ENCODE measurements at regions not wholly inside any gene's neighbourhood (a gene's known extent, or its start where the extent isn't known, plus 50 kb on each side); places are given as distances from the start of the nearest gene placed in this dataset.

DNA sequence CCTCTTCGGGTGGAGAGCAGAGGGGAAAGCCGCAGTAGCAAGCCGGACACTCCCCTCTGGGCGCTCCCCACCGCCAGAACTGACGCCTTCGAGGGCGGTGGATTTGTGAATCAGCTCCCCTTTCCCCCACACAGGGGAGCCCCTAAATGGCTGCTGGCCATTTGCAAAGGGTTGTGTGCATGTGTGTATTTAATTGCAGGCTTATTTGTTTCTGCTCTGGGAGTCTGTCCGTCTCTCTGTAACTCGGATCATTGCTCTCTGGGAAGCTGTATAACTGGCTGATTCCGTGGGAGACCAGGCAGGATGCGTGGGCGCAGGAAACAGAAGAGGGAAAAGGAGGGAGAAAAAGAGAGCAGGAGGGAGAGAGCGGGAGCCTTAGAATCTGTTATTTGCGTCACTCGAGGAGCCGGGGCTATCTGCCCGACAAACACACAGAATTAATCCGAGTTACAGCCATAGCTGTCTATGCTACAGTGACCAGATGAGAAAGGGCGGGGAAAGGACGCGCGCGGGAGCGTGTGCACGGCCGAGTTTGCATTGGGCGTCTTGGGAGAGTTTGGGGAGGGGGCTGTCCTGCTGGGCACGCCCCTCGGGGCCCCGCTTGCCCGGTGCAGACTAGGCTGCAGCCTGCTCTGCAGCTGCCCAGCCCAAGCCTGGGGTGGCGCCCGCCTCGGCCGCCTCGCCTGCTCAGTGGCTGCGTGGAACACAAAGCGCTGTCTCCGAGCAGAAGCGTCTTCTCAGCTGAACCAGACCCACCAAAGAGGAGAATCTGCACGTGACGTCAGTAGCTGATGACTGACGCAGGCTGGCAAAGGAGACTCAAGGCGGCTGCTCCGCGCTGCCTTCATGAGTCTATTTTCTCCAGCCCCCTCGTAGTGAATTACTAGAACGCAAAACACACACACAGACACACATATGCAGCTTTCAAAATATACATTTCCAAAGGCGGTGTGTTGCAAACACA, 105.3 kb upstream of the HSD17B12 start:
- intact Hi-C loops (cut with DNase I) = loop anchor here (10.0 kb wide), 1 partner anchor 240 kb away; no protein-coding TSS in a partner anchor

DNA sequence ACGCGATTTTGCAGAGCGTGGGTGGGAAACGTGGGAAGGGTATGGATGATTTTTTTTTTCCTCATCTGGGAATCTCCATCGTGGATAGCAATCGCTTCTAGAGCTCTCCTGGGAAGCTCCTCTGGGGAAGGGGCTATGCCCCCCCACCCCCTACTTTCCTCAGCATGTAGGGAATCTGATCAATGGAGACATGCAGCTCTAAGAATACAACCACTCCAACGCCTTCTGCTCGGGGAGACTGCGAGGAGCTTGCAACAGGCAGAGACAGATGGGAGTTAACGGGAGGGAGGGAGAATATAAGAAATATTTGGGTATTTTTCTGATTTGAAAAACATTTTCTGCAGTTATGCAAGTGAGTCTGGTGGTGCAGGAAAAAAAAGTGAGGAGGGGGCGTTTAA, 104.6 kb upstream of the HSD17B12 start:
- intact Hi-C loops (cut with DNase I) = loop anchor here (10.0 kb wide), 1 partner anchor 239 kb away; no protein-coding TSS in a partner anchor
- DNase-seq = no peak

More for the DNA sequence above, 105.3 kb upstream of the HSD17B12 start:
- DNase-seq = peak in 9 of 10 donors; percentile 28 to 95 (median 72)

DNA sequence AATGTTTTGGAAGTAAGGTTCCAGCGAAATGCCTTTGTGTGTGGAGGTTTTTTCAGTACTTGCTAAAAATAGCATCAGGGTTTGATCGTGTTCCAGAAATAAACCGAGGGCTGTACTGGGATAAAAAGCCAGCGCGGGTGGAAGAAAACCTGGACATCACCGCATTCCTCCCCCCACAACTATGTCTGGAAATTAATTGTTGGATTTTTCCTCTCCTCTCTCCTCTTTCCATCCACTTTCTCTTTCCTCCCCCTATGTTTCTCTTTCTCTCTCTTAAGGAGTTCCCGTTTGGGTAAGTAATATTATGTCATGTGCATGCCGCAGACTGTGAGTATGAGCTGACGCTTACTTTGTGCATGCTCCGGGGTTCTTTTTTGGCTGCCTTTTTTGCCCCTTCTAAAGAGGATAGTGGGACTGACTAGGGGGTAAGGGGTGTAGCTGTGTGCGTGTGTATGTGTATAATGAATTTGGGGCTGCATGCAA, 104.2 kb upstream of the HSD17B12 start:
- intact Hi-C loops (cut with DNase I) = loop anchor here (10.0 kb wide), 1 partner anchor 238 kb away; no protein-coding TSS in a partner anchor
- no peak for DNase-seq

DNA sequence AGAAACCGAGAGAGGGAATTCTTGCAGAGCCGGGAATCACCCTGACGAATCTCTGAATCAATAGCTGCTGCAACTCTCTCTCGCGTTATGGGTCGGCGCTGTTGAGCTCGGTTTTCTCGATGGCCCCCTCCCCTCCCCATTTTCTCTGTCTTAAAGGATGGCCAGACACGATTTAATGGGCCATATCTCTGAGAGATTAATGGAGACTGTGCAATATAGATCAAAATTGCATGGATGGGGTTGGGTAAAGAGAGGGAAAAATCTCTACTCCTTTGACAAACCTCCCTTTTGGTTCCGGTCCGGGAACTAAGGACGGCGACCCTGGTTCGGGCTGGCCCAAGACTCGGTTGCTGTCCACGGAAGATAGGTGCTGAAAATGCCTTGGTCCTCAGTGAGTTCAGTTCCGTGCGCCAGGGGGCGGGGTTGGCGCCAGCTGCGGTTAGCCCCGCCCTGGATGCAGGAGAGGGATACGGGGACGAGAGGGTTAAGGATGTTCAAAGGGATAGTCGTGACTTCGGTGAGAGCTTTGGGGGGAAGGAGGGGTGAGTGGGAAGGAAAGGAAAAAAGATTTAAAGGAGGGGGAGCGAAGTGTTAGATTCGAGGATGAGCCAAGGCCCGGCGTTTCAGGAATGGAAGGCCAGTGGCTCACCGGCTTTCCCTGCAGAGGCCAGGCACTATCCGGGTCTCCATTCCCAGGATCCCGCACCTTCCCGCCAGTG, 103.6 kb upstream of the HSD17B12 start:
- DNase-seq = peak in 6 of 10 donors; percentile 37 to 91 (median 46)

DNA sequence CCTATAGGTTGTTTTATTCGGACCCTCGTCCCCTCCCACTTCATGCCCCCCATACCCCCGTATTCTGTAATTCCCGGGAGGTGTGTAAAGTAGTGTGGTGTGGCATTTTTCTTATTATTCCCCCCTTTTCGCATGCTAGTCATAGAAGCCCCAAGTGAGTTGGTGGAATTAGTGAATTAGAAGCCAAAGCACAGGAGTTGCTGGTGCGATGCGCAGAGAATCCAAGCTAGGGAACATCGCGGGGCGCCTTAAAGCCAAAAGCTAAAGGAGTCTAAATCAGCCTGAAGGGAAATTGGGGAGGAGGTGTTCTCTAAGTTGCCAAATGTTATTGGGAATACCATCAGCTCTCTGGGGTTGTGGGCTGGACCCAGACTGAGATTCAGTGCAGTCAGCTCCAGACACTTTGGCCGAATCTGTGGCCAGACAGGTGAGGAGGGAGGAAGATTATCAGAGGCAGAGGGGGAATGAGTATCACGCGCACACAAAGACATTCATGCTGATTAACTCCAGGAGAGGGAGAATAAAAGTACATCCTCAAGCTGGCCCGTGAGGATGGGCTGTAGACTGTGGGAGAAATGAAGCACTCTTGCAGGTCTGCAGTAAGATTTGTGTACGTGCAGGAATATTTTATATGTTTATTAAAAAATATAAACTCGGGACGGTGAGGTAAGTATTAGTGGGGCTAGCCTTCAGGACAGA, 102.8 kb upstream of the HSD17B12 start:
- no peak for DNase-seq
- intact Hi-C loops (cut with DNase I) = loop anchor here (10.0 kb wide), 1 partner anchor 237 kb away; no protein-coding TSS in a partner anchor

More for the DNA sequence above, 103.6 kb upstream of the HSD17B12 start:
- intact Hi-C loops (cut with DNase I) = loop anchor here (10.0 kb wide), 1 partner anchor 238 kb away; no protein-coding TSS in a partner anchor

DNA sequence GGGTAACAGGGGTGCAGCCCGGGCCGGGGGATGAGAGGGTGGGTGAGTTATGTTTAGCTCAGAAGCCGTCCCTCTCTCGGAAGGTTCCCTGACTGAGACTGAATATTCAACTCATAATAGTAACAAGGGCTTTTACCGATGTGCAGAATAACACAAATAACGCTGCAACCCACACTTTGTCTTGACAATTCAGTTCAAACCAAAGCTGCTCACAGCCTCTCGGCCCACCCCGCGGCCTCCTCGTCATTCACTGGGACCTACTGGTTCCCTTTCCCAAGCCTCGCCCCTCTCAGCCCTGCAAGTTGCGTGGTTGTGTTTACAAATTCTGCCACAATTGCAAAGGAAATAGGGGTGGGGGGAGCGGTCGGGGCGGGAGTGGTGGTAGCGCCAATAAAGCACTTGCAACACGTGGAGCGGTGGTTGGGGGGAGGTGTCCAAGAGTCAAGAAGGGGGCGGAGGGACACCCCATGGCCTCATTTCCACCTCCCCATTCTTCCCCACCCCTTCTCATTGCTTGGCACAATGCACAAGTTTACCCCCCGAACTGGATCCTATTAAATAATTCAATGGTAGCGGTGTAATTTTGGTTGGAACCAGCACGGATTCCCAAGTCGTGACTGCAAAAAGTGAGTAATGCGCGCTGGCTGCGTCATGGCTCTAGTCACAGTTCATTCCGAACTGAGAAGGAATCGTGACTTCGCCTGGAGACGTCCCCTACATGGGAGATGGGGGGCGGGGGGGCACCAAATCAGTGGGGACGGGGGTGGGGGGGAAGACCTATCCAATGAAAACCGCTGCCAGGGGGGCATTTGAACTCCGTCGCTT, 102.0 kb upstream of the HSD17B12 start:
- DNase-seq = peak in 2 of 10 donors; percentile 23 to 73
- intact Hi-C loops (cut with DNase I) = loop anchor here (10.0 kb wide), 1 partner anchor 236 kb away; no protein-coding TSS in a partner anchor

DNA sequence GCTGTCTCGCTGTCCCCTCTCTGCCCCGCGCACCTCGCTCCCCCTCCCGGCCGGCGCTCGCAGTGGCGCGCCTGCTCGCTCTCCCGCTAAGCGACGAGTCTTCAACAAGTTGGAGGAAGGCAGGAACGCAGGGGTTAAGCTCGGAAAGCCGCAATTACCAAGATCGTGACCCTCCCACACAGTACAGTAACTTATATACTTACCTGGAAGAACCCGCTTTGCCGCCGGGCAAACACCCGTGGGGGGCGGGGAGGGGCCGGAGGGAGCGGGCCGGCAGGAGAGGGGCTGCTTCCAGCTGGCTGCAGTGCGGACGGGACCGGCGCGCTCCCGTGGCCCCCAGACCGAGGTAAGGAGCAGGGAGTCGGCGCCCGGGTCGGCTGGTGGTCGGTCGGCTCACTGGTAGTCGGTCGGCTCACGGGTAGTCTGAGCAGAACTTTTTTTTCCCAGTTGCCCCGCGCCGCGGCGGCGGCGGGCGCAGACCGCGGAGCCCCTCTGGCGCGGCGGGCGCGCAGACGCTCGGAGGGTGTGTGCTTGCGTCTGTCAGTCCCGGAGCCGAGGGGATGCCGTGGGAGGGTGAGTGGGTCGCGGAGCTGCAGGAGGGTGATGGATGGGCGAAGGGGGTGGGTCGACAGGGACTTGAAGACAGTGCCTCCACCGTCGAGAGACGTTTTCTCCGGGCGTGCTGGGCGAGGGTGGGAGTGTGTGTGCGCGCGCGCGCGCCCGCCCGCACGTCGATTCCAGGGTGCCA, 101.2 kb upstream of the HSD17B12 start:
- peak in 5 of 10 donors; percentile 28 to 84 (median 76) for DNase-seq
- intact Hi-C loops (cut with DNase I) = loop anchor here (10.0 kb wide), 1 partner anchor 235 kb away; no protein-coding TSS in a partner anchor

DNA sequence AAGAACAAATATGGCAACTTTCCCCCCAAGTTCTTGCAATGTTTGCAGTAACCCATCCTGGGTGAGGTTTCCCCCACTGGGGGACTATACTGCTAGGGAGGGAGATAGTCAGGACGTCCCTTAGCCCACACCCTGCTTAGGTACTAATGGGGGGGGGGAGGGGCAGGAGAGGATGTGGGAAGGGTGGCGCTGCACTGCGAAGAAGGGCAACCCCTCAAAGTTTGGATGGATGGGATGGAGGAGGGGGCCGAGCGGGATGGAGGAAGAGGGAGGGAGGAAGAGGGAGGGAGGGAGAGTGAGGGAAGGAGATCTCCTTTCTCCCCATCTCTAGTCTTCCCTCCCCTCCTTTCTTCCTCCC, 100.6 kb upstream of the HSD17B12 start:
- no peak for DNase-seq
- intact Hi-C loops (cut with DNase I) = loop anchor here (10.0 kb wide), 1 partner anchor 235 kb away; no protein-coding TSS in a partner anchor

DNA sequence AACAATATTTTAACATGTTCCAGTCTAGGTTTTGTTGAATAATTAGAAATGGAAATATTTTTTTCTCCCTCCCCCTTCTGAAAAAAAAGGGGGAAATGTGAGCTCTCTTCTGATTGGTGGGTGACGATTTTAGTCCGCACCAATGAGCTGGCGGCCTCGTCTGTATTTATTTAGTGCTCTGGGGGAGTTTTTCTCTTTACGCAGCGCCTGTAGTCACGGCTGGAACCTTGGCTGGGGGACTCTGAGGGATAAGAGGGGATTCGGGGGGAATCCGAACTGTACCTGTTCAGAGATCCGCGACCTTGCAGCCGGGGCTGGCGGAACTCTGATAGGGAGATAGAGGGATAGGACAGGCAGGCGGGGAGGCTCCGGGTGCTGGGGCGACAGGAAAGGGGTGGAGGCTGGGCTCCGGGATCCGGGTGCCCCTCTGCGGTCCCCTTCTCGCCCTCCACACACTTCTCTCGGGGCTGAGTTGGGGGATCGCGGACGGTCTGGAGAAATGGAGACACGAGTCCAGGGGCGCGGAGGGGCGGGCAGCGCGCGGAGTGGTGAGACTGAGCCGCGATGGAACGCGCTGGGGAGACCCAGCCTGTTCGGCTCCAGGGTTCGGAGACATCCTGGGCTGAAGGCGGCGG, 99.7 kb upstream of the HSD17B12 start:
- peak in 6 of 10 donors; percentile 32 to 93 (median 64) for DNase-seq
- intact Hi-C loops (cut with DNase I) = no loop called here

DNA sequence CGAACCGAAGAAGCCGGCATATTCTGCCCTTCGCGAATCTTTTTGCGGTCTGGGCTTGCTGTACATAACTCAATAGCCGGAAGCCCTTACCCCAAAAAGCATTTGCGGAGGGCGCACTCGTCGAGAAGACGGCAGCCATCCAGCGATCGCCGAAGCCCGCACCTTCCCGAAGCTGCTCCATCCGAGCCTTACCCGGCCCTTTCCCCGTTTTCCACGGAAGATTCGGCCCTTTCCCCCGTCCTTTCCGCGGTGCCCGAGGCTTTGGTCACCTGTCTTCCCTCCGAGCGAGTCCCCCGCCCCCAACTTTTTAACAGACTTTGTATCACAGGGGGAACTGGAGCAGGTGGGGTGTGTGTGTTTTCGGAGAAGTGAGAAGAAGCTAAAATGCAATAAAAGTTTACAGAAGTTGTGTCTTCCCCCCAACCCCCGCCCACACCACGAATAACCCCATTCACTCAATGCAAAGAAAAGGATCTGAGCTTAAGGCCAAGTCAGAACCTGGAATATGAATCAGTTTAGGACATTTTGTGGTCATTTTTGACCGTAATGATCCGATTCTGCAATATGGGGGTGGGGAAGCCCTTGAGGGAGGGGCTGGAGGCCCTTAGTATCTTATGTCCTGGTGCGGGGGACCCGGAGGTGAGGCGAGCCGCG, 99.0 kb upstream of the HSD17B12 start:
- peak in 1 of 10 donors; percentile 78 for DNase-seq
- intact Hi-C loops (cut with DNase I) = no loop called here

DNA sequence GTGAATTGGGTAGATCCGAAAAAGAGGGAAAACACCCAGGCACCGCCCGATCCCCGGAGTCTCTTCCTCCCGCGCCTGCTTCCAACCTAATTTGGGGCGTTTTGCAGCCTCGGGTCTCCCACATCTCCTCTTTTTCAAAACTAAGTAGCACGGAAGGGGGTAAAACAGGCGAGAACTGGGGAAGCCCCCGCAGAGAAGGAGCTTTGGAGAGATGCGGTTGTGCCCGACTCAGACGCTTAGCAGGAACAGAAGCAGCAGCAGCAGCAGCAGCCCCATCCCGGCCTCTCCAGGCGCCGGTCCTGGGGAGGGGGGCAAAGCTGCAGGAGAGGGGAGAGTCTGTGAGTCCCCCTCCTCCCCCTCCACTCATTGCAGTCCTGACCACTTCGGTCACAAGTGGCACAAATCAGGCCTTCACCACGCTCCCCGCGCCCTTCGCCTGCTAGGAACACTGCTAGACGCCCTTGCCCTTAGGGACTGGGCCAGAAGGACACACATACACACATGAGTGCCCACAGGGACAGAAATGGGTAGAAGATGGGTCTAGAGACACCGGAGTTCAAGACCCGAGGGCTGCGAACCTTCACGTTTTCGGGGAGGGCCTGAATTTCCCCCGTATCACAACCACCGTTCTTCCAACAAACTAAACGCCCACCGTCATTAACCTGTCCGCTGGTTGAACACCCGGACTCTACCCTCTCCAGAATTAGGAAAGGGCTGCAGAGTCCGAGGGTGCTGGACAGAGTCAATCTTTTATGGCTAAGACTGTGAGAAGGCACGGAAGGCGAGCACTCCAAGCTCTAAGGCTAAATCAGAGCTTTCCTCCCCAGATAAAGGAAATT, 98.3 kb upstream of the HSD17B12 start:
- peak in 2 of 10 donors; percentile 2 to 69 for DNase-seq

DNA sequence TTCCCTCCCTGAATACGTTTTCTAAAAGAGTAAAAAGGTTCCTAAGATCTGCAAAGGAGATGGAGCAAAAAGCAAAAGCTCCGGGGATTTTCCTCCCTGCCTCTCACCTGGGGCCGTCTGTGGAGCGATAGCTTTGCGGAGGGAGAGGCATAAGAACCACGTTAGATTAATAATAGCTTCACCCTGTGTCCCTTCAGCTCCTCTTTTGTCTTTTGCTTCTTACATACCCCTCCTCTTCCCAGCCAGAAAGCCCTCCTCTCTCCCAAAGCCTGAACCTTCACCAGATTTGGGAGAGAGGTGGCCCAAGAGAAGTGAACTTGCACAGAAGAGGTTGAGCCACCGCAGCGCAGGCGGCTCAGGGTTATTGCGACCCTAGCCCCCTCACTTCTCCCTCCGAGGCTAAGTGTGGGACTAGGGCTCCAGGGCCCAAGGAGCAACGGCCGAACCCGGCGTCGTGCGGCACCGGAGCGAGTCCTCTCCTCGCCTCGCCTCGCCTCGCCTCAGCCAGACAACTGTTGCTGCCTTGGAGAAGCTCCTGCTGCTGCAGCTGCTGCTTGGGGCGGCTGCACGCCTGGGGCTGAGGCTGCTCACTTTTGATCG, 97.6 kb upstream of the HSD17B12 start:
- intact Hi-C loops (cut with DNase I) = no loop called here
- DNase-seq = peak in 4 of 10 donors; percentile 25 to 86 (median 54)

More for the DNA sequence above, 98.3 kb upstream of the HSD17B12 start:
- intact Hi-C loops (cut with DNase I) = no loop called here

DNA sequence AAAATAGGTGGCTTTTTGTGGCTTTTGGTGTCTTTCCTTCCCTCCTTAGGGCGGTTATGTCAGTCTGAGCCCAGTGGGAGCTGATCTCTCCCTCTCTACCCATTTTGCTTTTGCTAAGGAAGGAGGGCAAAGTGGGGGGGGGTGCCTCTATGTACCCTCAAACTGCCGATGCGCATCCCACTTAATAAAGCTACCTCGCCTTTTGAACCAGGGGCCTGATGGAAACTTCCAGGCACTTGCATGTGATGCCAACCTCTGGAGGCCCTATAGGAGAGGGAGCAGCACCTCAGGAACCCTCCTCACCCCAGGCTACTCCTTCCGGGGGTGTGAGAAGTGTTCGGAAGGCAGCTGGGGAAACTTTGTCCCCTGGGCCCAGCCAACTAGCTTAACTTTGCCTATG, 97.0 kb upstream of the HSD17B12 start:
- intact Hi-C loops (cut with DNase I) = no loop called here
- DNase-seq = no peak

DNA sequence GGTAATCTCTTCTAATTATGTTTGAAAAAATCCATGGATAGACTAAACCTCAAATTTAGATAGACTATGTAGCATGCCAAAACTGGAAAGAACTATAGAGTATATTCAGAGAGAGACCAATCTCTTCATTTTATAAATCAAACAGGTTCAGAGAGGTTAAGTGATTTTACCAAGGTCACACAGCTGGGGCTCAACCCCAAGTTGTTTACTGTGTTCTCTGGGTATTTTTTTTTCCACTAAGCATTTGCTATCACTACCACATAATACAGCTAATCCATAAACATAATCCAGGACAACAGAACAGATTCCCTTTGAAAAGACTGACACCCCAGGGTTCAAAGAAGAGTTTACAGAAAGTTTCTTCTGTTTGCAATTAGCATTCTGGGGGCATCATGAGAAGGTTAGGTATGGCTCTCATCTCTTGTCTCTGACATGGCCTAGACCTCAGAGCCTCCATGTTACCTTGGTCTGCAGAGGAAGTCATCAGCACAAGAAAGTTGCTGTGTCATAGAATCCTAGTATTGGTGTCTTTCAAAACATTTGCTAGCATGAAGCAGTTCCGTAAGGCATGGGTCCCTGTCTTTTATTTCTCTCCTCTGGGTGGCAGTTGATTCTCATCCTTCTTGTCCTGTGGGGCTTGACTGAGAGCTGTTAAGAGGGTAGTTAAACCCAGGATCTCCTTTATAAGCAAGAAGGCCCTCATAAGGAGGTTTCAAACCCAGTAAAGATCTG, 94.5 kb upstream of the HSD17B12 start:
- DNase-seq = no peak
- intact Hi-C loops (cut with DNase I) = loop anchor here (5.0 kb wide), 1 partner anchor 46 kb away; no protein-coding TSS in a partner anchor

DNA sequence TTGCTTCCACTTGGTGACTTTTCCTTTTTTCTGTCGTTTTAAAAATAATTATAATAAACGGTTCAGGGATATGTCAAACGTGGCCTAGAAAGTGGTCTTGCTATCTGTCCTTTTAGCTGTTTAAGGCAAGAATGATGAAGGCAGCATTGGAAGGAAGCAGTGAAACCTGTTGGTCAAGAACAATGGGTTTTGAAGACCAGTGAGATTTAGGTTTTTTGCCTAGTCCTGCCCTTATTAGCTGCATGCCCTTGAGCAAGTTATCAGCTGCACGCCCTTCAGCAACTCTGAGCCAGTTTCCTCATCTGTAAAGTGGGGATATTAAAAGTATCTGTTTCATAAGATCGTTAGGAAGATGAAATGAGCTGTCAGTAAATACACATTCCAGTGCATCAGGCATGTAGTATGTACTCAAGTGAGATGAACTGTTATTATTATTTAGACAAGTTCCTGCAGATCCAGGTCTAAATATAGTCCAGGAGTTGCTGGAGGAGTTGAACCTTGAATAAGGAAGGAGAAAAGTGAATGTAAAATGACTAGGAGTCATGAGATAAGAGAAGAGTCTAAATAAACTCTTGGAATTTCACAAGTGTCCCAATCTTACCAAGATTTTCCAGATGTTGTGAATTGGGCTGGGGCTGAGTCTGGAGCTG, 90.8 kb upstream of the HSD17B12 start:
- intact Hi-C loops (cut with DNase I) = loop anchor here (5.0 kb wide), 1 partner anchor 43 kb away; no protein-coding TSS in a partner anchor

More for the DNA sequence above, 90.8 kb upstream of the HSD17B12 start:
- DNase-seq = no peak

Data from posterior cingulate gyrus (tissue), 11 donors.